ENCODE measurements at regions not wholly inside any gene's neighbourhood (a gene's known extent, or its start where the extent isn't known, plus 50 kb on each side); places are given as distances from the start of the nearest gene placed in this dataset.

- no peaks in the 10 kb centered on the region for H3K27me3 ChIP-seq (ENCODE audit: control insufficient read depth in 3 of 3, insufficient read depth in 3 of 3, low read length in 2 of 3)
- 90 to 95% methylated on average over 1 of the region's 1 CpG for WGBS, 2 donors
- no peaks in the 10 kb centered on the region for H3K36me3 ChIP-seq (ENCODE audit: control insufficient read depth in 4 of 4, insufficient read depth in 4 of 4, low read length in 4 of 4)
- H3K4me1 ChIP-seq (ENCODE audit: control insufficient read depth in 5 of 5, insufficient read depth in 5 of 5, low read length in 5 of 5): no peaks in the 10 kb centered on the region
- no peak for ATAC-seq (ENCODE audit: insufficient read depth, low FRiP score)
- TF ChIP-seq, protein P1, sequence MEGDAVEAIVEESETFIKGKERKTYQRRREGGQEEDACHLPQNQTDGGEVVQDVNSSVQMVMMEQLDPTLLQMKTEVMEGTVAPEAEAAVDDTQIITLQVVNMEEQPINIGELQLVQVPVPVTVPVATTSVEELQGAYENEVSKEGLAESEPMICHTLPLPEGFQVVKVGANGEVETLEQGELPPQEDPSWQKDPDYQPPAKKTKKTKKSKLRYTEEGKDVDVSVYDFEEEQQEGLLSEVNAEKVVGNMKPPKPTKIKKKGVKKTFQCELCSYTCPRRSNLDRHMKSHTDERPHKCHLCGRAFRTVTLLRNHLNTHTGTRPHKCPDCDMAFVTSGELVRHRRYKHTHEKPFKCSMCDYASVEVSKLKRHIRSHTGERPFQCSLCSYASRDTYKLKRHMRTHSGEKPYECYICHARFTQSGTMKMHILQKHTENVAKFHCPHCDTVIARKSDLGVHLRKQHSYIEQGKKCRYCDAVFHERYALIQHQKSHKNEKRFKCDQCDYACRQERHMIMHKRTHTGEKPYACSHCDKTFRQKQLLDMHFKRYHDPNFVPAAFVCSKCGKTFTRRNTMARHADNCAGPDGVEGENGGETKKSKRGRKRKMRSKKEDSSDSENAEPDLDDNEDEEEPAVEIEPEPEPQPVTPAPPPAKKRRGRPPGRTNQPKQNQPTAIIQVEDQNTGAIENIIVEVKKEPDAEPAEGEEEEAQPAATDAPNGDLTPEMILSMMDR (IDR thresholded peaks at IDR 0.05; ENCODE audit: control extremely low read depth, extremely low read depth): no peak
- no peaks in the 10 kb centered on the region for H3K9me3 ChIP-seq (ENCODE audit: control insufficient read depth in 4 of 4, insufficient read depth in 3 of 4, low read length in 3 of 4)
- no peak overlapping the region for H3K9ac ChIP-seq (ENCODE audit: insufficient read depth in 1 of 2, low read length in 2 of 2)
- no peak overlapping the region for H3K4me3 ChIP-seq
- no peak for DNase-seq
- H3K27ac ChIP-seq (ENCODE audit: low read depth in 1 of 2, low read length in 1 of 2): no peak overlapping the region
These were observed 97.6 kb upstream of the SLC25A36 start for GRCh38 chr3:140844072-140844471.

- Histone ChIP-seq H3K27ac (ENCODE audit: low read depth in 1 of 2, low read length in 1 of 2) (no peak overlapping the region), H3K36me3 (ENCODE audit: control insufficient read depth in 4 of 4, insufficient read depth in 4 of 4, low read length in 4 of 4) (no peaks in the 10 kb centered on the region), H3K4me3 (no peak overlapping the region), H3K9ac (ENCODE audit: insufficient read depth in 1 of 2, low read length in 2 of 2) (no peak overlapping the region), H3K4me1 (ENCODE audit: control insufficient read depth in 5 of 5, insufficient read depth in 5 of 5, low read length in 5 of 5) (no peaks in the 10 kb centered on the region), H3K27me3 (ENCODE audit: control insufficient read depth in 3 of 3, insufficient read depth in 3 of 3, low read length in 2 of 3) (no peaks in the 10 kb centered on the region), H3K9me3 (ENCODE audit: control insufficient read depth in 4 of 4, insufficient read depth in 3 of 4, low read length in 3 of 4) (no peaks in the 10 kb centered on the region)
- ATAC-seq (ENCODE audit: insufficient read depth, low FRiP score) (no peak), DNase-seq (no peak)
- TF ChIP-seq, protein P1 (IDR thresholded peaks at IDR 0.05; ENCODE audit: control extremely low read depth, extremely low read depth): no peak
- 79 to 87% methylated on average over 2 of the region's 2 CpGs for whole genome bisulfite sequencing, 2 donors
These were observed 95.8 kb upstream of the SLC25A36 start for GRCh38 chr3:140845882-140846281.

GRCh38 chr3:140848666-140849065, 93.0 kb upstream of the SLC25A36 start:
- Histone ChIP-seq H3K4me1 (ENCODE audit: control insufficient read depth in 5 of 5, insufficient read depth in 5 of 5, low read length in 5 of 5) (no peaks in the 10 kb centered on the region), H3K36me3 (ENCODE audit: control insufficient read depth in 4 of 4, insufficient read depth in 4 of 4, low read length in 4 of 4) (no peaks in the 10 kb centered on the region), H3K9me3 (ENCODE audit: control insufficient read depth in 4 of 4, insufficient read depth in 3 of 4, low read length in 3 of 4) (no peaks in the 10 kb centered on the region), H3K9ac (ENCODE audit: insufficient read depth in 1 of 2, low read length in 2 of 2) (no peak overlapping the region), H3K4me3 (no peak overlapping the region), H3K27ac (ENCODE audit: low read depth in 1 of 2, low read length in 1 of 2) (no peak overlapping the region), H3K27me3 (ENCODE audit: control insufficient read depth in 3 of 3, insufficient read depth in 3 of 3, low read length in 2 of 3) (no peaks in the 10 kb centered on the region)
- ATAC-seq (ENCODE audit: insufficient read depth, low FRiP score): no peak
- no peak for DNase-seq
- TF ChIP-seq, protein P1 (IDR thresholded peaks at IDR 0.05; ENCODE audit: control extremely low read depth, extremely low read depth): no peak
- WGBS, 2 donors: 58 to 71% methylated on average over 1 of the region's 1 CpG

DNA sequence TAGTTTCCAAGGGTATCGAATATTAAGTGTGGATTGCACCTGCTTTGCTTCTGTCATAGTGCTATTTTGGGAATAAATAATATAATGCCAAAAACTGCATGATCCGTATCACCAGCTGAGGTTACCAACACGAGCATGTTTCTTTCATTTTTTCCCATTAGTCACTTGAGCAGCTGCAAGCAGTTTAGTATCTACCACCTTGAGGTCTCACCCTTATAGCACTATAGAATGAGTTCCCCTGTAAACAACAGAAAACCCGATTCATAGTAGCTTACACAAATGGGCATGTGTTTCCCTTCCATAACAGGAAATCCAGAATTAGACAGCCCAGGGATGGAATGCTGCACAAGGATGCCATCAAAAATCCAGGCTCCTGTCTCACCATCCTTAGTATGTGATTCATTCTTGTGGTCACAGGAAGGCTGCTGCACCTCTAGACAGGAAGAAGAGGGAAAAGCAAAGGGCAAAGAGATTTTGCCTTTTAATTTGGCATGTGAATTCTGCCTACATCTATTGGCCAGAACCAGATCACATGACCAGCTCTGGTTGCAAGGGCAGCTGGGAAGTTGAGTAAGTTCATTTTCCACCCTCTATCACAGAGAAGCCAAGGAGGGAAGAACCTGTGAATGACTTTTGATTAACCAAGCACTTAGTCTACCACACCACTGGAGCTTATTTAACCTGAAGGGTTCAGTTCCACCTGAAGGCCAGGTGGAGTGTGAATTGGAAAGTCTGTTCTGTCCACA, 91.3 kb upstream of the SLC25A36 start:
- no peak overlapping the region for H3K27ac ChIP-seq (ENCODE audit: low read depth in 1 of 2, low read length in 1 of 2)
- no peaks in the 10 kb centered on the region for H3K36me3 ChIP-seq (ENCODE audit: control insufficient read depth in 4 of 4, insufficient read depth in 4 of 4, low read length in 4 of 4)
- no peaks in the 10 kb centered on the region for H3K27me3 ChIP-seq (ENCODE audit: control insufficient read depth in 3 of 3, insufficient read depth in 3 of 3, low read length in 2 of 3)
- no peaks in the 10 kb centered on the region for H3K4me1 ChIP-seq (ENCODE audit: control insufficient read depth in 5 of 5, insufficient read depth in 5 of 5, low read length in 5 of 5)
- WGBS, 2 donors: 44 to 51% methylated on average over 4 of the region's 4 CpGs
- TF ChIP-seq, protein P1 (IDR thresholded peaks at IDR 0.05; ENCODE audit: control extremely low read depth, extremely low read depth): no peak
- H3K9ac ChIP-seq (ENCODE audit: insufficient read depth in 1 of 2, low read length in 2 of 2): no peak overlapping the region
- DNase-seq: no peak
- ATAC-seq (ENCODE audit: insufficient read depth, low FRiP score): no peak
- H3K4me3 ChIP-seq: no peak overlapping the region
- peaks cover 0 to 3% (median 0%) of the 10 kb centered on the region in 4 donors for H3K9me3 ChIP-seq (ENCODE audit: control insufficient read depth in 4 of 4, insufficient read depth in 3 of 4, low read length in 3 of 4)
